Naive thymus-derived CD4-positive, alpha-beta T cell (primary cell): ENCODE measurements at regions not wholly inside any gene's neighbourhood (a gene's known extent, or its start where the extent isn't known, plus 50 kb on each side); places are given as distances from the start of the nearest gene placed in this dataset.

Experiments used
- ATAC-seq: fragments of 150-1000 bp; cut with Tn5 transposase; 2 replicates; pipeline ENCODE4 v1.10.0; 2021; ENCODE audit warnings: mild to moderate bottlenecking, moderate library complexity
- CTCF ChIA-PET: fragments of 350-600 bp; sonication (Branson Sonifier 250); formaldehyde crosslinking; loops from one replicate; lab custom pipeline; 2021; ENCODE audit warnings: antibody characterized with exemption; lab: Charles Lee
- POLR2A ChIA-PET: fragments of 350-600 bp; sonication (Branson Sonifier 250); formaldehyde crosslinking; loops from one replicate; lab custom pipeline; 2021; ENCODE audit warnings: antibody characterized with exemption, inconsistent platforms; lab: Charles Lee
- DNase-seq, 9 donors: peaks; one replicate each; pipeline versions ENCODE4 v3.0.0 to v3.0.0-alpha.2; 2020 to 2022; ENCODE audit warnings: mixed read lengths in 1 of 9
- H3K27ac ChIP-seq: one replicate; pipeline ENCODE4 v1.7.0; 2013; ENCODE audit warnings: mild to moderate bottlenecking, low read depth, low read length, moderate library complexity
- H3K27me3 ChIP-seq, 2 donors: one replicate each; pipeline ENCODE4 v1.7.0; 2013; ENCODE audit warnings: low read length in 2 of 2, mild to moderate bottlenecking in 2 of 2, moderate library complexity in 2 of 2; ENCODE audit not compliant: control insufficient read depth in 2 of 2, insufficient read depth in 2 of 2
- H3K36me3 ChIP-seq, 3 experiments: 1 replicate in 2 of 3; 2 replicates in 1 of 3; pipeline ENCODE4 v1.7.0; 2013; ENCODE audit warnings: low read length in 3 of 3, mild to moderate bottlenecking in 3 of 3, moderate library complexity in 1 of 3; ENCODE audit not compliant: insufficient read depth in 3 of 3, control insufficient read depth in 2 of 3
- H3K4me1 ChIP-seq, 2 donors: one replicate each; pipeline ENCODE4 v1.7.0; 2013; ENCODE audit warnings: low read length in 2 of 2, mild to moderate bottlenecking in 2 of 2, moderate library complexity in 1 of 2; ENCODE audit not compliant: control insufficient read depth in 2 of 2, insufficient read depth in 2 of 2
- H3K4me3 ChIP-seq: 2 replicates; pipeline ENCODE4 v1.7.0; 2013; ENCODE audit warnings: mild to moderate bottlenecking, low read length
- H3K9me3 ChIP-seq, 3 experiments: 1 replicate in 2 of 3; 2 replicates in 1 of 3; pipeline ENCODE4 v1.7.0; 2013; ENCODE audit warnings: low read length in 3 of 3; ENCODE audit not compliant: control insufficient read depth in 2 of 3
- H3K27ac Mint-ChIP-seq, 9 donors: one replicate each; pipeline ENCODE4 v1.8.0; 2020 to 2022; ENCODE audit warnings: mixed read lengths in 9 of 9, mild to moderate bottlenecking in 8 of 9, moderate library complexity in 5 of 9, inconsistent platforms in 2 of 9
- H3K27me3 Mint-ChIP-seq, 5 donors: one replicate each; pipeline ENCODE4 v1.8.0; 2021 to 2022; ENCODE audit warnings: mixed read lengths in 5 of 5, mild to moderate bottlenecking in 1 of 5
- H3K36me3 Mint-ChIP-seq, 5 donors: one replicate each; pipeline ENCODE4 v1.8.0; 2020 to 2022; ENCODE audit warnings: mixed read lengths in 5 of 5, mild to moderate bottlenecking in 3 of 5, inconsistent platforms in 1 of 5
- H3K4me1 Mint-ChIP-seq, 7 donors: one replicate each; pipeline ENCODE4 v1.8.0; 2020 to 2022; ENCODE audit warnings: mixed read lengths in 7 of 7, mild to moderate bottlenecking in 3 of 7, inconsistent platforms in 1 of 7
- H3K4me3 Mint-ChIP-seq, 10 donors: one replicate each; pipeline ENCODE4 v1.8.0; 2020 to 2022; ENCODE audit warnings: mild to moderate bottlenecking in 10 of 10, mixed read lengths in 10 of 10, moderate library complexity in 6 of 10, inconsistent platforms in 2 of 10
- H3K9me3 Mint-ChIP-seq, 11 donors: one replicate each; pipeline ENCODE4 v1.8.0; 2020 to 2022; ENCODE audit warnings: mixed read lengths in 11 of 11, mild to moderate bottlenecking in 4 of 11, inconsistent platforms in 1 of 11, moderate library complexity in 1 of 11
- intact Hi-C, 2 donors: fragments of 100-400 bp; cut with micrococcal nuclease; formaldehyde crosslinking; loops; one replicate each; pipeline ENCODE4 v1.15.1; 2023

DNA sequence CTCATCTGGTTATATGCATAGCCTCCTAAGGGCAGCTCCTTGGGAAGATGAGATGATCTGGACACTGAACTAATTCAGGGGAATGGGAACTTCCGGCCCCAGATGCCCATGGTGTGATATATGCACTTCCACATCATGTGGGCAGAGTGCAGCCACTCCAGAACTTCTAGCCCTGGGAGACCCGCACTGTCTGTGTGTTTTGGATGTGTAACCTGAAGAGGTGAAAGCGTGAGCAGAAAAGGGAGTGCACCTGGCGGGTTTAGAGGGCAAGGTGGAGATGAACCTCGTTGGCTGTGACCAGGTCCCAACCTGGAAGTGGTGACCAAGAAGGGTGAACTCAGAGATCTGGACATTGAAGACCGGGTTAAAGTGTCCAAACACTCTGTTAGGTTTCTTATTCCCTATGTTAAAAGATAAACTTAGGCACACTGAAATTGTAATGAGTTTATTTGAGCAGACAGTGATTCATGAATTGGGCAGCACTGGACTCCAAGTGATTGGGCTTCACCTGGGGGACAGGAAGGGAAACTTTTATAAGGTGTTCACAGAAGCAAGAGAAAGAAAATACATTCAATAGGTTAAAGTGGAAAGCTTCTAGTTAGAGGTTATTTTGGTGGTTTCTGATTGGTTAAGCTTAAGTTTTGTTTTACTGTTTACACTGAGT lies 296.2 kb upstream of the SKOR2 start:
- H3K4me3 ChIP-seq, result no peak overlapping the region
- H3K9me3 Mint-ChIP-seq, result peaks cover 0 to 3% (median 0%) of the 10 kb centered on the region in 11 donors
- no peaks in the 10 kb centered on the region for H3K4me1 Mint-ChIP-seq
- H3K4me1 ChIP-seq, result no peaks in the 10 kb centered on the region
- H3K36me3 ChIP-seq, result no peaks in the 10 kb centered on the region
- peaks cover 0 to 25% (median 16%) of the 10 kb centered on the region in 5 donors for H3K27me3 Mint-ChIP-seq
- H3K27ac Mint-ChIP-seq, result no peak overlapping the region
- H3K9me3 ChIP-seq, result no peaks in the 10 kb centered on the region
- no peak overlapping the region for H3K27ac ChIP-seq
- ATAC-seq, result no peak
- intact Hi-C loops, result no loop called here
- H3K4me3 Mint-ChIP-seq, result no peak overlapping the region
- no peak for DNase-seq
- ChIA-PET CTCF (no interaction called here), POLR2A (no interaction called here)
- H3K27me3 ChIP-seq, result no peaks in the 10 kb centered on the region
- no peaks in the 10 kb centered on the region for H3K36me3 Mint-ChIP-seq

DNA sequence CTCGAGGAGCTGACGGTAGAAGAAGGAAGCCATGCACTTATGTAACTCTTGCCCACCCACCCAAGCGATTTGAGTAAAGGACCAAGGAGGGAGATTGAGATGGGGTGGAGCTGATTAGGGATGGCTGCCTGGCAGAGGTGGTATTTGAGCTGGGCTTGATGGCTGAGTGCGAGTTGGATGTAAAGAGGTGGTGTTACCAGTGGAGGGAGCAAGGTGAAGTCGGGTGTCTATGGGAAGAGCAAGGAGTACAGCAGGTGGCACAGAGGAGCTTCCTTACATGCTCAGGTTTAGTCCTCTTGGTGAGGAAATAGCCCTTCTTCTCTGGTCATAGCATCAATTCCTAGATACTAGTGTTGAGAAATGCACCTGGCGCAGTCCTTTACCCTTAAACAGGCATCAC lies 294.2 kb upstream of the SKOR2 start:
- Histone ChIP-seq H3K36me3 (no peaks in the 10 kb centered on the region), H3K27me3 (no peaks in the 10 kb centered on the region), H3K27ac (no peak overlapping the region), H3K9me3 (no peaks in the 10 kb centered on the region), H3K4me1 (no peaks in the 10 kb centered on the region), H3K4me3 (no peak overlapping the region)
- Mint-ChIP-seq H3K27ac (no peak overlapping the region), H3K36me3 (peaks cover 0 to 3% (median 0%) of the 10 kb centered on the region in 5 donors), H3K4me1 (no peaks in the 10 kb centered on the region), H3K9me3 (peaks cover 0 to 6% (median 0%) of the 10 kb centered on the region in 11 donors), H3K27me3 (peaks cover 0 to 26% (median 12%) of the 10 kb centered on the region in 5 donors), H3K4me3 (no peak overlapping the region)
- ChIA-PET POLR2A (no interaction called here), CTCF (no interaction called here)
- ATAC-seq (no peak), DNase-seq (no peak)
- intact Hi-C loops, result no loop called here

DNA sequence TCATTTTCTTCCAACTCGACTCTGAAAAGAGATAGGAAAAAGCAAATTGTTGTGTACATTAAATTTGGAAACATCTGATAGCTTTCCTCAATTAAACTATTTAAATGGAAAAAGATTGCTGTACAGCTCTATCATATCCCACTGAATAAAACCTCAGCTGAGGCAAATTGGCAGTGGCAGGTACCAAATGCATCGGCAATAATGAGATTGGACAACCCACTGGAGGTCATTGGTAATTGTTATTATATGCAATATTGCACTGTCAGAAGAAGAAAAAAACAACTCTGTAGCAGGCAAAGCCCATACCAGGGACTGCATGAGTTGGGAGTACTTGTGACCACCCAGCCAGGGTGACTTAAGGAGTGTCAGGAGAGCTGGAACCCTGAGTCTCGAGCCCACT lies 291.6 kb upstream of the SKOR2 start:
- Histone ChIP-seq H3K36me3 (no peaks in the 10 kb centered on the region), H3K4me3 (no peak overlapping the region), H3K27me3 (no peaks in the 10 kb centered on the region), H3K4me1 (no peaks in the 10 kb centered on the region), H3K27ac (no peak overlapping the region), H3K9me3 (no peaks in the 10 kb centered on the region)
- DNase-seq, result no peak
- intact Hi-C loops, result no loop called here
- Mint-ChIP-seq H3K36me3 (peaks cover 0 to 3% (median 0%) of the 10 kb centered on the region in 5 donors), H3K9me3 (peaks cover 0 to 8% (median 0%) of the 10 kb centered on the region in 11 donors), H3K27me3 (peaks cover 4 to 26% (median 12%) of the 10 kb centered on the region in 5 donors), H3K27ac (no peak overlapping the region), H3K4me1 (no peaks in the 10 kb centered on the region), H3K4me3 (no peak overlapping the region)
- ChIA-PET CTCF (no interaction called here), POLR2A (no interaction called here)
- no peak for ATAC-seq

DNA sequence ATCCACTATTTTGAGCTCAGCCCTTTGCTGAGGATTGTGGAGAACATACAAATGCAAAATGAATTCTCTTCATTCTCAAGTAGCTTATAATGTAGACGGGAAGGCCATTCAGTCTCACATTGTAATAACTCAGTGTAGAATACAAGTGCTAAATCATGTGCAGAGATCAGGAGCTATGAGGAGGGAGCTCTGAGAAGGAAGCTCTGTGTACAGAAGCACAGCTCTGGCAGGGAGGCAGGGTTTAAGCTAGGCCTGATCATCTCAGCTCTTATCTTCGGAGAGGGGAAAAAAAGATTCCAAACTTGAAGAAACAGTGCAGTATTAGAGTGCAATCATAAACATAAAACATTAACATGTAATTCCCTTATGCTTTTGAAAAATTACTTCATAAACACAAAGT lies 291.1 kb upstream of the SKOR2 start:
- Histone ChIP-seq H3K4me3 (no peak overlapping the region), H3K36me3 (no peaks in the 10 kb centered on the region), H3K4me1 (no peaks in the 10 kb centered on the region), H3K27ac (no peak overlapping the region), H3K9me3 (no peaks in the 10 kb centered on the region), H3K27me3 (no peaks in the 10 kb centered on the region)
- intact Hi-C loops, result no loop called here
- Mint-ChIP-seq H3K4me3 (no peak overlapping the region), H3K9me3 (peaks cover 0 to 8% (median 0%) of the 10 kb centered on the region in 11 donors), H3K27me3 (peaks cover 4 to 26% (median 12%) of the 10 kb centered on the region in 5 donors), H3K36me3 (peaks cover 0 to 3% (median 0%) of the 10 kb centered on the region in 5 donors), H3K4me1 (no peaks in the 10 kb centered on the region), H3K27ac (no peak overlapping the region)
- CTCF ChIA-PET, result interaction anchor here (0.6 kb wide), 1 partner anchor 22 kb away, joined by 3 read pairs; no protein-coding TSS in a partner anchor
- ATAC-seq (no peak), DNase-seq (no peak)
- POLR2A ChIA-PET, result interaction anchor here (0.6 kb wide), 1 partner anchor 744 kb away, joined by 3 read pairs; no protein-coding TSS in a partner anchor

DNA sequence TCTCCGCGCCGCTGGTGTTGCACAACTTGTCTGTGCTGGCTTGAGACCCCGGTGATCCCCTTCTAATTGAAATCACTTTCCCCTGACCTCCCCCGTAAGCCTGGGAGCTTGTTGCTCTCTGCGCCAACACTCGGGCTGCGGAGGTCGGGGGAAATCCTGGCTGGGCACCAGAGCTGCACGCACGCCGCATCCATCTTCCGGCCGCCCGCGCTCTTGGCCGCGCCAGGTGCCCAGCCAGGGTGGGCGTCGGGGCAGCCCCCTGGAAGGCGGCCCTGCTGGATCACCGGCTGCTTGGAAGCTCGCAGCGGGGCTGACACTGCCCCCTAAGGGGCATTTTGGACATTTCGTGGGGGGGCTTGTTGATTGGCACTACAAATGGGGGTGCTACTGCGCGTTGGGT lies 280.3 kb upstream of the SKOR2 start:
- no peaks in the 10 kb centered on the region for H3K4me1 ChIP-seq
- peaks cover 0 to 1% (median 0%) of the 10 kb centered on the region in 11 donors for H3K9me3 Mint-ChIP-seq
- no peaks in the 10 kb centered on the region for H3K36me3 ChIP-seq
- intact Hi-C loops, result no loop called here
- no peak overlapping the region for H3K4me3 Mint-ChIP-seq
- no peaks in the 10 kb centered on the region for H3K9me3 ChIP-seq
- no peak overlapping the region for H3K27ac Mint-ChIP-seq
- POLR2A ChIA-PET, result no interaction called here
- H3K27ac ChIP-seq, result no peak overlapping the region
- H3K27me3 Mint-ChIP-seq, result peaks cover 20 to 62% (median 37%) of the 10 kb centered on the region in 5 donors
- no peaks in the 10 kb centered on the region for H3K36me3 Mint-ChIP-seq
- no peaks in the 10 kb centered on the region for H3K4me1 Mint-ChIP-seq
- ATAC-seq (no peak), DNase-seq (no peak)
- no peaks in the 10 kb centered on the region for H3K27me3 ChIP-seq
- no peak overlapping the region for H3K4me3 ChIP-seq
- CTCF ChIA-PET, result no interaction called here

DNA sequence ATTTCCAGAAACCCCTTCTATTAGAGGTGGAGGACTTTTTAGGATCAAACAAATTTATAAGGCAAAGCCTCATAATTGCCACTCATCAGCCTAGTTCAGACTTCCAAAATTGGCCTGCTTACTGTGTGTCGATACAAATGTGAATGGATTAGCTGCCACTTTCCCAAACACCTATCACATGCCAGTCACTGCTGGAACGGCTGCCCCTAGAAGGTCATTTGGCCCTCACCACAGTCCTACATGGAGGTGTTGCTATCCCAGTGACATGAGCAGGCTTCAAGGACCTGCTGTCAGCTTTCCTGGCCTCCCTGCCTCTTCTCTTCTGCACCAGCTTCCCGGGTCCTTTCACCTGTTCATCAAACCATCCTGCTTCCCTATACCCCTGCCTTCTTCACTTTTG lies 279.2 kb upstream of the SKOR2 start:
- intact Hi-C loops, result no loop called here
- H3K36me3 Mint-ChIP-seq, result no peaks in the 10 kb centered on the region
- H3K4me1 ChIP-seq, result no peaks in the 10 kb centered on the region
- H3K4me3 ChIP-seq, result no peak overlapping the region
- H3K9me3 ChIP-seq, result no peaks in the 10 kb centered on the region
- no peak for ATAC-seq
- H3K27me3 ChIP-seq, result no peaks in the 10 kb centered on the region
- H3K4me3 Mint-ChIP-seq, result no peak overlapping the region
- ChIA-PET CTCF (no interaction called here), POLR2A (no interaction called here)
- H3K9me3 Mint-ChIP-seq, result peaks cover 0 to 1% (median 0%) of the 10 kb centered on the region in 11 donors
- H3K27ac Mint-ChIP-seq, result no peak overlapping the region
- H3K27ac ChIP-seq, result no peak overlapping the region
- peaks cover 21 to 54% (median 37%) of the 10 kb centered on the region in 5 donors for H3K27me3 Mint-ChIP-seq
- DNase-seq, result no peak
- H3K4me1 Mint-ChIP-seq, result no peaks in the 10 kb centered on the region
- no peaks in the 10 kb centered on the region for H3K36me3 ChIP-seq

DNA sequence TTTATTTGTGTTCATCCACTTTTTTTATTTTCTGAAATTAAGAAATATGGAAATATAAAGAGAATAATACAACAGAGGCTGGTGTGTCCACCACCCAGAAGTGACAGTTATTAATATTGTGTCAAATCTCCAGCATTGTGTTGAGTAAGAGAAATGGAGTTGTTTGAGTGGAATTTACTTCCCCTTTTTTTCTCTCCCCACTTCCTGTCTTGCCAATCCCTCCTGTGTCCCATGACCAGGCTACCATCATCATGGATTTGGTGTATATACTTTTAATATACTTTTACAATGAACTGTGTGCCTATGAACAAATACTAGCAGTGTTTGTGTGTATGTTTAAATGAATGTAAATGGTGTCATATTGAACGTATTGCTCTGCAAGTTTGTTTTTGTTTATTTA lies 276.9 kb upstream of the SKOR2 start:
- H3K9me3 ChIP-seq, result no peaks in the 10 kb centered on the region
- ATAC-seq (no peak), DNase-seq (no peak)
- Mint-ChIP-seq H3K9me3 (peaks cover 0 to 13% (median under 1%) of the 10 kb centered on the region in 11 donors), H3K4me1 (no peaks in the 10 kb centered on the region), H3K36me3 (no peaks in the 10 kb centered on the region), H3K4me3 (no peak overlapping the region), H3K27me3 (peaks cover 28 to 64% (median 42%) of the 10 kb centered on the region in 5 donors), H3K27ac (no peak overlapping the region)
- no peaks in the 10 kb centered on the region for H3K27me3 ChIP-seq
- intact Hi-C loops, result no loop called here
- H3K36me3 ChIP-seq, result no peaks in the 10 kb centered on the region
- H3K4me3 ChIP-seq, result no peak overlapping the region
- H3K4me1 ChIP-seq, result no peaks in the 10 kb centered on the region
- H3K27ac ChIP-seq, result no peak overlapping the region
- CTCF ChIA-PET, result no interaction called here
- POLR2A ChIA-PET, result no interaction called here
